Natural killer cell (primary cell): ENCODE measurements at regions not wholly inside any gene's neighbourhood (a gene's known extent, or its start where the extent isn't known, plus 50 kb on each side); places are given as distances from the start of the nearest gene placed in this dataset.

Source experiments
- ATAC-seq, 3 donors: fragments of 150-1000 bp in 2 of 3; fragments of 200-7000 bp in 1 of 3; cut with Tn5 transposase; 1 replicate in 1 of 3; 2 replicates in 2 of 3; pipeline ENCODE4 v1.10.0; 2021; ENCODE audit warnings: mild to moderate bottlenecking in 2 of 3, moderate library complexity in 2 of 3
- DNase-seq, 2 donors: peaks; one replicate each; pipeline versions ENCODE4 v3.0.0 to v3.0.0-alpha.2; 2013 to 2021; ENCODE audit warnings: mixed read lengths in 1 of 2
- H3K27ac ChIP-seq: one replicate; pipeline ENCODE4 v1.5.1; 2013; ENCODE audit warnings: mild to moderate bottlenecking, low read length
- H3K27me3 ChIP-seq: one replicate; pipeline ENCODE4 v1.6.1; 2013; ENCODE audit warnings: low read length; ENCODE audit not compliant: control insufficient read depth, insufficient read depth
- H3K36me3 ChIP-seq: one replicate; pipeline ENCODE4 v1.6.1; 2013; ENCODE audit warnings: low read length; ENCODE audit not compliant: control insufficient read depth, insufficient read depth
- H3K4me1 ChIP-seq: one replicate; pipeline ENCODE4 v1.6.1; 2013; ENCODE audit warnings: low read length; ENCODE audit not compliant: control insufficient read depth, insufficient read depth
- H3K4me3 ChIP-seq: one replicate; pipeline ENCODE4 v1.5.1; 2013; ENCODE audit warnings: low read length
- H3K9me3 ChIP-seq: one replicate; pipeline ENCODE4 v1.6.1; 2013; ENCODE audit warnings: low read length; ENCODE audit not compliant: control insufficient read depth, insufficient read depth
- H3K27ac Mint-ChIP-seq, 2 donors: one replicate each; pipeline ENCODE4 v1.8.0; 2022; ENCODE audit warnings: mild to moderate bottlenecking in 2 of 2, mixed read lengths in 2 of 2, moderate library complexity in 1 of 2
- H3K27me3 Mint-ChIP-seq, 2 donors: one replicate each; pipeline ENCODE4 v1.8.0; 2022; ENCODE audit warnings: low read depth in 2 of 2, mixed read lengths in 2 of 2
- H3K36me3 Mint-ChIP-seq: one replicate; pipeline ENCODE4 v1.8.0; 2022; ENCODE audit warnings: mixed read lengths
- H3K4me1 Mint-ChIP-seq, 2 donors: one replicate each; pipeline ENCODE4 v1.8.0; 2022; ENCODE audit warnings: mixed read lengths in 2 of 2
- H3K4me3 Mint-ChIP-seq: one replicate; pipeline ENCODE4 v1.8.0; 2022; ENCODE audit warnings: mild to moderate bottlenecking, moderate library complexity, mixed read lengths
- H3K9me3 Mint-ChIP-seq, 2 donors: one replicate each; pipeline ENCODE4 v1.8.0; 2022; ENCODE audit warnings: mixed read lengths in 2 of 2
- CTCF ChIP-seq: fragments of 200-600 bp; IDR thresholded peaks from one replicate; pipeline ENCODE4 v1.8.0; 2022; ENCODE audit warnings: antibody characterized with exemption
- WGBS: methylation state at CpG from one replicate; pipeline ENCODE4 v1.1.7; 2013; ENCODE audit warnings: missing lambda C conversion rate; ENCODE audit not compliant: insufficient coverage; 5-methylcytosine and 5-hydroxymethylcytosine counted together
- intact Hi-C: fragments of 100-400 bp; cut with micrococcal nuclease; formaldehyde crosslinking; loops from one replicate; pipeline ENCODE4 v1.14.2; 2022

GRCh38 chr4:27412613-27413012 lies 552.0 kb downstream of the STIM2 start:
- WGBS, result 100% methylated on average over 1 of the region's 1 CpG
- H3K4me3 ChIP-seq, result no peak overlapping the region
- Mint-ChIP-seq H3K36me3 (no peaks in the 10 kb centered on the region), H3K4me1 (no peaks in the 10 kb centered on the region), H3K9me3 (peaks cover 8 to 17% of the 10 kb centered on the region in 2 donors), H3K27me3 (no peaks in the 10 kb centered on the region), H3K4me3 (no peak overlapping the region), H3K27ac (no peak overlapping the region)
- peaks cover 2% of the 10 kb centered on the region for H3K9me3 ChIP-seq
- intact Hi-C loops, result no loop called here
- H3K27ac ChIP-seq, result no peak overlapping the region
- H3K4me1 ChIP-seq, result no peaks in the 10 kb centered on the region
- H3K27me3 ChIP-seq, result no peaks in the 10 kb centered on the region
- no peak for DNase-seq
- TF ChIP-seq CTCF, result no peak
- no peaks in the 10 kb centered on the region for H3K36me3 ChIP-seq
- no peak for ATAC-seq

- H3K27ac ChIP-seq, result no peak overlapping the region
- no peak overlapping the region for H3K4me3 Mint-ChIP-seq
- H3K9me3 ChIP-seq, result peaks cover 2% of the 10 kb centered on the region
- peaks cover 7 to 14% of the 10 kb centered on the region in 2 donors for H3K9me3 Mint-ChIP-seq
- no peak for DNase-seq
- no peak overlapping the region for H3K27ac Mint-ChIP-seq
- intact Hi-C loops, result no loop called here
- H3K27me3 ChIP-seq, result no peaks in the 10 kb centered on the region
- no peaks in the 10 kb centered on the region for H3K36me3 Mint-ChIP-seq
- H3K27me3 Mint-ChIP-seq, result no peaks in the 10 kb centered on the region
- no peaks in the 10 kb centered on the region for H3K4me1 ChIP-seq
- ATAC-seq, result no peak
- no peak for TF ChIP-seq CTCF
- 33% methylated on average over 2 of the region's 3 CpGs for WGBS
- H3K4me1 Mint-ChIP-seq, result no peaks in the 10 kb centered on the region
- H3K4me3 ChIP-seq, result no peak overlapping the region
- no peaks in the 10 kb centered on the region for H3K36me3 ChIP-seq
Measured at GRCh38 chr4:27414887-27415731, 554.5 kb downstream of the STIM2 start.

GRCh38 chr4:27428661-27429060 lies 568.0 kb downstream of the STIM2 start:
- Histone ChIP-seq H3K4me3 (no peak overlapping the region), H3K36me3 (no peaks in the 10 kb centered on the region), H3K9me3 (no peaks in the 10 kb centered on the region), H3K27me3 (no peaks in the 10 kb centered on the region), H3K27ac (no peak overlapping the region), H3K4me1 (no peaks in the 10 kb centered on the region)
- ATAC-seq (no peak), DNase-seq (no peak)
- Mint-ChIP-seq H3K9me3 (peaks cover 11 to 17% of the 10 kb centered on the region in 2 donors), H3K36me3 (no peaks in the 10 kb centered on the region), H3K4me1 (no peaks in the 10 kb centered on the region), H3K27ac (no peak overlapping the region), H3K4me3 (no peak overlapping the region), H3K27me3 (no peaks in the 10 kb centered on the region)
- no CpG with 5 or more reads among the region's 1 CpG for WGBS
- intact Hi-C loops, result no loop called here
- TF ChIP-seq CTCF, result no peak
